ENCODE measurements at regions not wholly inside any gene's neighbourhood (a gene's known extent, or its start where the extent isn't known, plus 50 kb on each side); places are given as distances from the start of the nearest gene placed in this dataset.

DNA sequence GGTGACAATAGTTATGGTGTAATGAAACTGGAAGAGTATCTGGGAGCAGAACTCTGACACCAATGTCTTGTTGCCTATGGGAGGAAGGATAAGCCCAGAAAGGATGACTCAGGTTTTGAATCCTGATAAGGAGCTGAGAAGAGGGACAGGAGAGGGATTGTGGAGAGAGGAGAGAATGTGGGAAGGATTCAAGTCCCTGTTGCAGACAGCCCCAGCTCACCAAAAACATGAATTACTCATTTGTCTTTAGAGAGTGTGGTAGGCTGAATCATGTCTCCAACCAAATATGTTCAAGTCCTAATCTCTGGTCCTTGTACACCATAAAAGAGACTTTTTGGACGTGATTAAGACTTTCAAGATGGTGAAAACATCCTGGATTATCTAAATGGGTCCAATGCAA lies 206.9 kb upstream of the PHYHIPL start:
- TF ChIP-seq, protein P1, sequence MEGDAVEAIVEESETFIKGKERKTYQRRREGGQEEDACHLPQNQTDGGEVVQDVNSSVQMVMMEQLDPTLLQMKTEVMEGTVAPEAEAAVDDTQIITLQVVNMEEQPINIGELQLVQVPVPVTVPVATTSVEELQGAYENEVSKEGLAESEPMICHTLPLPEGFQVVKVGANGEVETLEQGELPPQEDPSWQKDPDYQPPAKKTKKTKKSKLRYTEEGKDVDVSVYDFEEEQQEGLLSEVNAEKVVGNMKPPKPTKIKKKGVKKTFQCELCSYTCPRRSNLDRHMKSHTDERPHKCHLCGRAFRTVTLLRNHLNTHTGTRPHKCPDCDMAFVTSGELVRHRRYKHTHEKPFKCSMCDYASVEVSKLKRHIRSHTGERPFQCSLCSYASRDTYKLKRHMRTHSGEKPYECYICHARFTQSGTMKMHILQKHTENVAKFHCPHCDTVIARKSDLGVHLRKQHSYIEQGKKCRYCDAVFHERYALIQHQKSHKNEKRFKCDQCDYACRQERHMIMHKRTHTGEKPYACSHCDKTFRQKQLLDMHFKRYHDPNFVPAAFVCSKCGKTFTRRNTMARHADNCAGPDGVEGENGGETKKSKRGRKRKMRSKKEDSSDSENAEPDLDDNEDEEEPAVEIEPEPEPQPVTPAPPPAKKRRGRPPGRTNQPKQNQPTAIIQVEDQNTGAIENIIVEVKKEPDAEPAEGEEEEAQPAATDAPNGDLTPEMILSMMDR (IDR thresholded peaks at IDR 0.05): no peak
- no peak for TF ChIP-seq EZH2 (IDR thresholded peaks at IDR 0.05; ENCODE audit: borderline replicate concordance, insufficient read depth, low read depth, low read length, poor library complexity, severe bottlenecking)

Measured in B cell (primary cell).